DND-41 (cell line): ENCODE measurements at regions not wholly inside any gene's neighbourhood (a gene's known extent, or its start where the extent isn't known, plus 50 kb on each side); places are given as distances from the start of the nearest gene placed in this dataset.

Experiments
- ATAC-seq: fragments of 200-7000 bp; cut with Tn5 transposase; 3 replicates; pipeline ENCODE4 v1.9.1; 2021; ENCODE audit warnings: low read depth; ENCODE audit not compliant: insufficient read depth
- DNase-seq: peaks from one replicate; pipeline ENCODE4 v3.0.0-alpha.2; 2020
- H2AFZ ChIP-seq: 2 replicates; pipeline ENCODE4 v1.6.0; 2012; ENCODE audit warnings: low read depth, low read length
- H3K27ac ChIP-seq: 2 replicates; pipeline ENCODE4 v1.5.1; 2012; ENCODE audit warnings: low read length, inconsistent platforms
- H3K27me3 ChIP-seq: fragments of 200-600 bp; sonication (generic); 2 replicates; pipeline ENCODE4 v1.6.0; 2012; ENCODE audit warnings: low read length, mild to moderate bottlenecking, inconsistent platforms; ENCODE audit not compliant: insufficient read depth, poor library complexity
- H3K36me3 ChIP-seq: 2 replicates; pipeline ENCODE4 v1.5.1; 2012; ENCODE audit warnings: low read length, inconsistent platforms; ENCODE audit not compliant: insufficient read depth
- H3K4me1 ChIP-seq: 2 replicates; pipeline ENCODE4 v1.5.1; 2012; ENCODE audit warnings: mild to moderate bottlenecking, low read length; ENCODE audit not compliant: insufficient read depth
- H3K4me2 ChIP-seq: 2 replicates; pipeline ENCODE4 v1.6.0; 2012; ENCODE audit warnings: mild to moderate bottlenecking, moderate library complexity, low read length, inconsistent platforms; ENCODE audit not compliant: insufficient read depth
- H3K4me3 ChIP-seq, 2 experiments: fragments of 200-600 bp in 1 of 2; shearing (Covaris generic) in 1 of 2; 2 replicates each; pipeline ENCODE4 v1.5.1; 2012 to 2016; ENCODE audit warnings: inconsistent platforms in 2 of 2, low read length in 2 of 2, mild to moderate bottlenecking in 2 of 2, low read depth in 1 of 2, moderate library complexity in 1 of 2
- H3K79me2 ChIP-seq: 2 replicates; pipeline ENCODE4 v1.6.0; 2012; ENCODE audit warnings: low read length, inconsistent platforms; ENCODE audit not compliant: insufficient read depth
- H3K9ac ChIP-seq: 2 replicates; pipeline ENCODE4 v1.6.0; 2012; ENCODE audit warnings: low read depth, mild to moderate bottlenecking, inconsistent platforms, low read length, moderate library complexity
- H3K9me3 ChIP-seq: 2 replicates; pipeline ENCODE4 v1.5.1; 2012; ENCODE audit warnings: low read length, moderate library complexity, mild to moderate bottlenecking, inconsistent platforms; ENCODE audit not compliant: insufficient read depth, severe bottlenecking
- H4K20me1 ChIP-seq: 2 replicates; pipeline ENCODE4 v1.6.0; 2012; ENCODE audit warnings: low read length; ENCODE audit not compliant: insufficient read depth
- EZH2 ChIP-seq: IDR thresholded peaks from 3 replicates; pipeline ENCODE4 v1.6.1; 2012; ENCODE audit warnings: borderline replicate concordance, low read depth, mild to moderate bottlenecking, moderate library complexity, low read length, inconsistent platforms; ENCODE audit not compliant: severe bottlenecking
- TF ChIP-seq, protein P1 (sequence below): IDR thresholded peaks from 2 replicates; pipeline ENCODE4 v1.5.1; 2012; ENCODE audit warnings: borderline replicate concordance, low read length, moderate library complexity, mild to moderate bottlenecking; ENCODE audit not compliant: poor library complexity, severe bottlenecking; ENCODE audit errors: extremely low read depth

DNA sequence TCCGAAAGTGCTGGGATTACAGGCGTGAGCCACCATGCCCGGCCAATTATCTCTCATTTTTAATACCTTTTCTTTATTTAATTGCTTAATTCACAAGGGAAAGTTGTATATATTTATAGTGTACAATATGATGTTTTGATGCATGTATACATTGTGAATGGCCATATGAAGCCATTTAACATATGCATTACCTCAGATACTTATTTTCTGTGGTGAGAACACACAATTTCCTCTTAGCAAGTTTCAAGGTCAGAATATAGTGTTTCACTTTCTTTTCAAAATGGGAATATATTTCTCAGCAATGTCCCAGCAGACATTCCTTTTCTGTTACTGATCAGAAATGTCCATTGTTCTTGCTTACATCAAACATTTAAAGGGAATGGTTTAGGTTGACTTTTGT is 1596.3 kb downstream of the MAT2B start:
- no peak overlapping the region for H3K4me2 ChIP-seq
- no peak for TF ChIP-seq EZH2
- TF ChIP-seq, protein P1, sequence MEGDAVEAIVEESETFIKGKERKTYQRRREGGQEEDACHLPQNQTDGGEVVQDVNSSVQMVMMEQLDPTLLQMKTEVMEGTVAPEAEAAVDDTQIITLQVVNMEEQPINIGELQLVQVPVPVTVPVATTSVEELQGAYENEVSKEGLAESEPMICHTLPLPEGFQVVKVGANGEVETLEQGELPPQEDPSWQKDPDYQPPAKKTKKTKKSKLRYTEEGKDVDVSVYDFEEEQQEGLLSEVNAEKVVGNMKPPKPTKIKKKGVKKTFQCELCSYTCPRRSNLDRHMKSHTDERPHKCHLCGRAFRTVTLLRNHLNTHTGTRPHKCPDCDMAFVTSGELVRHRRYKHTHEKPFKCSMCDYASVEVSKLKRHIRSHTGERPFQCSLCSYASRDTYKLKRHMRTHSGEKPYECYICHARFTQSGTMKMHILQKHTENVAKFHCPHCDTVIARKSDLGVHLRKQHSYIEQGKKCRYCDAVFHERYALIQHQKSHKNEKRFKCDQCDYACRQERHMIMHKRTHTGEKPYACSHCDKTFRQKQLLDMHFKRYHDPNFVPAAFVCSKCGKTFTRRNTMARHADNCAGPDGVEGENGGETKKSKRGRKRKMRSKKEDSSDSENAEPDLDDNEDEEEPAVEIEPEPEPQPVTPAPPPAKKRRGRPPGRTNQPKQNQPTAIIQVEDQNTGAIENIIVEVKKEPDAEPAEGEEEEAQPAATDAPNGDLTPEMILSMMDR = no peak
- no peaks in the 10 kb centered on the region for H3K9me3 ChIP-seq
- no peaks in the 10 kb centered on the region for H3K27me3 ChIP-seq
- no peak overlapping the region for H3K9ac ChIP-seq
- no peak overlapping the region for H3K4me3 ChIP-seq
- H2AFZ ChIP-seq = no peak overlapping the region
- ATAC-seq (no peak), DNase-seq (no peak)
- no peaks in the 10 kb centered on the region for H3K79me2 ChIP-seq
- no peak overlapping the region for H3K27ac ChIP-seq
- no peaks in the 10 kb centered on the region for H3K4me1 ChIP-seq
- H4K20me1 ChIP-seq = no peaks in the 10 kb centered on the region
- H3K36me3 ChIP-seq = no peaks in the 10 kb centered on the region

DNA sequence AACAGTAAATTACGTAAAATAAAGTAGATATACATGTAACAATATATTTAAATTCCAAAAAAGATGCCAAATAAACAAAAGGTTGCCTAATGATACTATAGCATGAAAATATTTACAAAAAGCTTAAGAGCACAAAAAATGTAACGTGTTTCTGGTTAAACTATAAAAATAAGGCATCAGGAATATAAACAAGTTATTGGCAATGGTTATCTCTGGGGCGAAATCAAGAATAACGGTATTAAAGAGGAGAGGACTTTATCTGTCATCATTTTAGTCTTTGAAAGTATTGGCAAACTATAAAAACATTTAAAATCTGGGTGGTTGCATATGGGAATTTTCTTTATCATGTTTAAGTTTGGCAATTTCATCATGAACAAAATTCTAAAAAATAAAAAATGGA is 1599.2 kb downstream of the MAT2B start:
- H3K4me3 ChIP-seq = no peak overlapping the region
- no peaks in the 10 kb centered on the region for H3K9me3 ChIP-seq
- H3K27ac ChIP-seq = no peak overlapping the region
- H2AFZ ChIP-seq = no peak overlapping the region
- H3K4me2 ChIP-seq = no peak overlapping the region
- no peaks in the 10 kb centered on the region for H3K4me1 ChIP-seq
- no peaks in the 10 kb centered on the region for H3K36me3 ChIP-seq
- no peak overlapping the region for H3K9ac ChIP-seq
- H4K20me1 ChIP-seq = no peaks in the 10 kb centered on the region
- H3K27me3 ChIP-seq = no peaks in the 10 kb centered on the region
- ATAC-seq = no peak
- no peaks in the 10 kb centered on the region for H3K79me2 ChIP-seq
- TF ChIP-seq, protein P1 = no peak
- no peak for TF ChIP-seq EZH2
- no peak for DNase-seq

DNA sequence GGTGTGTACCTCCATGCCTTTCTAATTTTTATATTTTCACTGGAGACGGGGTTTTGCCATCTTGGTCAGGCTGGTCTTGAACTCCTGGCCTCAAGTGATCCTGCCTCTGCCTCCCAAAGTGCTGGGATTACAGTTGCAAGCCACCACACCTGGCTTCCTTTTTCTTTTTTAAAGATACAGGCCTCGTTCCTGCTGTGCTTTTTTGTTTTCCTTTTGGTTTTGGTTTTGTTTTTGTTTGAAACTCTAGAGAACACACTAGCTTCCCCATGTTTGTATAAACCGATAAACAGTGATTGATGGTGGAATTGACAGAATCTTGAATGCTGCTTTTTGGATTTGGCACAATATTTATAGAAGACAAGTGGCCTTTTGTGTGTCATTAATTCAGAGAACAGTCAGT is 1603.4 kb downstream of the MAT2B start:
- H3K9ac ChIP-seq = no peak overlapping the region
- no peaks in the 10 kb centered on the region for H3K36me3 ChIP-seq
- H4K20me1 ChIP-seq = no peaks in the 10 kb centered on the region
- no peak overlapping the region for H2AFZ ChIP-seq
- DNase-seq (no peak), ATAC-seq (no peak)
- H3K27ac ChIP-seq = no peak overlapping the region
- TF ChIP-seq EZH2 = no peak
- TF ChIP-seq, protein P1 = no peak
- H3K4me2 ChIP-seq = no peak overlapping the region
- H3K4me3 ChIP-seq = no peak overlapping the region
- H3K9me3 ChIP-seq = no peaks in the 10 kb centered on the region
- no peaks in the 10 kb centered on the region for H3K27me3 ChIP-seq
- H3K4me1 ChIP-seq = no peaks in the 10 kb centered on the region
- no peaks in the 10 kb centered on the region for H3K79me2 ChIP-seq

DNA sequence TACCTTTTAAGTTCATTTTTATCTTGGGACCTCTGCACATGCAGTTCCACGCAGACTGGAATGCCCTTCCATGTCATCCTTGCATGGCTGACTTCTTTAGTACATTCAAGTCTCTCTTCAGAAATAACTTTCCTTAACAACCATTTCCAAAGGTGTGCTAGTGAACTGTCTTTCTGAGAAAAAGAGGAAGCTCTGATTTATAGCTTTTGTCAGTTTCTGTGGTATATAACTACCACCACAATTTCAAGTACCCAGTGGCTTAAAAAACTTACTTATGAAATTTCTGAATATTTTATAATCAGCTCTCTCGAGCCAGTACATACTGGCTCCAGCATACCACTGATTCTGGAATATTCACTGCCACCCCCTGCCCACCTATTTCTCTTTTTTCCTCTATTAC is 1613.8 kb downstream of the MAT2B start:
- no peak for ATAC-seq
- no peak overlapping the region for H2AFZ ChIP-seq
- H3K27ac ChIP-seq = no peak overlapping the region
- no peak overlapping the region for H3K4me3 ChIP-seq
- DNase-seq = no peak
- H3K9ac ChIP-seq = no peak overlapping the region
- TF ChIP-seq EZH2 = no peak
- TF ChIP-seq, protein P1 = no peak
- H3K9me3 ChIP-seq = no peaks in the 10 kb centered on the region
- no peaks in the 10 kb centered on the region for H4K20me1 ChIP-seq
- no peaks in the 10 kb centered on the region for H3K4me1 ChIP-seq
- no peaks in the 10 kb centered on the region for H3K79me2 ChIP-seq
- H3K4me2 ChIP-seq = no peak overlapping the region
- no peaks in the 10 kb centered on the region for H3K36me3 ChIP-seq
- H3K27me3 ChIP-seq = no peaks in the 10 kb centered on the region
